ENCODE measurements at regions not wholly inside any gene's neighbourhood (a gene's known extent, or its start where the extent isn't known, plus 50 kb on each side); places are given as distances from the start of the nearest gene placed in this dataset.

- TF ChIP-seq STAT6 (CRISPR knock-in tag; IDR thresholded peaks at IDR 0.05; ENCODE audit: borderline replicate concordance): 0 out of 2 replicates have a peak, but pooled peaks have one; percentile 40
- no peak; the same call in 1 of the 2 replicates for TF ChIP-seq ZFP90 (CRISPR knock-in tag; IDR thresholded peaks at IDR 0.05; ENCODE audit: borderline replicate concordance)
- no peak for TF ChIP-seq ZNF674 (CRISPR knock-in tag; IDR thresholded peaks at IDR 0.05; ENCODE audit: low read depth)
- peak; percentile 86 for TF ChIP-seq ZNF776 (CRISPR knock-in tag; IDR thresholded peaks at IDR 0.05)
- no peak for TF ChIP-seq ETV6 (CRISPR knock-in tag; conservative IDR thresholded peaks at IDR 0.05)
- TF ChIP-seq HDAC1 (CRISPR knock-in tag; IDR thresholded peaks at IDR 0.05): peak; percentile 97
- peak; percentile 53; the same call in 1 of the 2 replicates for TF ChIP-seq ZNF788 (CRISPR knock-in tag; IDR thresholded peaks at IDR 0.05; ENCODE audit: borderline replicate concordance)
- TF ChIP-seq HMG20B (CRISPR knock-in tag; conservative IDR thresholded peaks at IDR 0.05): 0 out of 2 replicates have a peak, but pooled peaks have one; percentile 10
- peak; percentile 92 for TF ChIP-seq GABPB1 (CRISPR knock-in tag; IDR thresholded peaks at IDR 0.05)
- TF ChIP-seq SUZ12 (IDR thresholded peaks at IDR 0.05; ENCODE audit: low read depth, low read length): no peak
- 0 out of 2 replicates have a peak, but pooled peaks have one; percentile 25 for TF ChIP-seq ZNF251 (CRISPR knock-in tag; IDR thresholded peaks at IDR 0.05)
- TF ChIP-seq TMF1 (CRISPR knock-in tag; IDR thresholded peaks at IDR 0.05; ENCODE audit: low read depth): no peak
- TF ChIP-seq, protein P1, sequence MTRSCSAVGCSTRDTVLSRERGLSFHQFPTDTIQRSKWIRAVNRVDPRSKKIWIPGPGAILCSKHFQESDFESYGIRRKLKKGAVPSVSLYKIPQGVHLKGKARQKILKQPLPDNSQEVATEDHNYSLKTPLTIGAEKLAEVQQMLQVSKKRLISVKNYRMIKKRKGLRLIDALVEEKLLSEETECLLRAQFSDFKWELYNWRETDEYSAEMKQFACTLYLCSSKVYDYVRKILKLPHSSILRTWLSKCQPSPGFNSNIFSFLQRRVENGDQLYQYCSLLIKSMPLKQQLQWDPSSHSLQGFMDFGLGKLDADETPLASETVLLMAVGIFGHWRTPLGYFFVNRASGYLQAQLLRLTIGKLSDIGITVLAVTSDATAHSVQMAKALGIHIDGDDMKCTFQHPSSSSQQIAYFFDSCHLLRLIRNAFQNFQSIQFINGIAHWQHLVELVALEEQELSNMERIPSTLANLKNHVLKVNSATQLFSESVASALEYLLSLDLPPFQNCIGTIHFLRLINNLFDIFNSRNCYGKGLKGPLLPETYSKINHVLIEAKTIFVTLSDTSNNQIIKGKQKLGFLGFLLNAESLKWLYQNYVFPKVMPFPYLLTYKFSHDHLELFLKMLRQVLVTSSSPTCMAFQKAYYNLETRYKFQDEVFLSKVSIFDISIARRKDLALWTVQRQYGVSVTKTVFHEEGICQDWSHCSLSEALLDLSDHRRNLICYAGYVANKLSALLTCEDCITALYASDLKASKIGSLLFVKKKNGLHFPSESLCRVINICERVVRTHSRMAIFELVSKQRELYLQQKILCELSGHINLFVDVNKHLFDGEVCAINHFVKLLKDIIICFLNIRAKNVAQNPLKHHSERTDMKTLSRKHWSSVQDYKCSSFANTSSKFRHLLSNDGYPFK (CRISPR knock-in tag; IDR thresholded peaks at IDR 0.05; ENCODE audit: borderline replicate concordance): peak; percentile 76
- TF ChIP-seq AKNA (CRISPR knock-in tag; IDR thresholded peaks at IDR 0.05; ENCODE audit: borderline replicate concordance): no peak
- TF ChIP-seq HNF1B (CRISPR knock-in tag; IDR thresholded peaks at IDR 0.05): peak; percentile 69
Measured at GRCh38 chr13:21297914-21298831, 121.7 kb downstream of the MRPL57 start (continued).
